GM12891 (cell line): ENCODE measurements at regions not wholly inside any gene's neighbourhood (a gene's known extent, or its start where the extent isn't known, plus 50 kb on each side); places are given as distances from the start of the nearest gene placed in this dataset.

Experiments used
- DNase-seq: peaks from one replicate; pipeline ENCODE4 v3.0.0; 2011; ENCODE audit warnings: low spot score; ENCODE audit not compliant: insufficient read length
- FAIRE-seq: peaks from 2 replicates; lab custom pipeline; 2011; peaks lifted over from hg19 to GRCh38; lab: Jason Lieb, UNC
- PAX5 ChIP-seq: IDR thresholded peaks from 2 replicates; pipeline ENCODE4 v1.6.1; 2011; ENCODE audit warnings: low read length, moderate library complexity, mild to moderate bottlenecking; ENCODE audit not compliant: insufficient read depth, severe bottlenecking
- POLR2A ChIP-seq: IDR thresholded peaks from 2 replicates; pipeline ENCODE4 v1.6.1; 2011; ENCODE audit warnings: low read depth, low read length, control low read depth
- POLR2AphosphoS5 ChIP-seq: IDR thresholded peaks from 2 replicates; pipeline ENCODE4 v1.6.1; 2011; ENCODE audit warnings: low read depth, low read length, control low read depth
- POU2F2 ChIP-seq: IDR thresholded peaks from 2 replicates; pipeline ENCODE4 v1.6.1; 2011; ENCODE audit warnings: low read depth, mild to moderate bottlenecking, control low read depth, low read length, moderate library complexity
- SPI1 ChIP-seq: IDR thresholded peaks from 2 replicates; pipeline ENCODE4 v1.6.1; 2011; ENCODE audit warnings: low read depth, low read length, control low read depth
- TAF1 ChIP-seq: IDR thresholded peaks from 2 replicates; pipeline ENCODE4 v1.6.1; 2011; ENCODE audit warnings: low read depth, low read length, control low read depth

GRCh38 chr13:80118099-80118498, 222.8 kb downstream of the SPRY2 start:
- no peak for FAIRE-seq
- TF ChIP-seq PAX5 (no peak), POLR2AphosphoS5 (no peak), POLR2A (no peak), TAF1 (no peak)

GRCh38 chr13:80117515-80117914, 223.4 kb downstream of the SPRY2 start:
- no peak for FAIRE-seq
- DNase-seq = no peak
- no peak for TF ChIP-seq POU2F2

More at GRCh38 chr13:80118099-80118498, 222.8 kb downstream of the SPRY2 start:
- DNase-seq = no peak

GRCh38 chr13:80116107-80116506, 224.8 kb downstream of the SPRY2 start:
- no peak for FAIRE-seq
- TF ChIP-seq TAF1 (no peak), SPI1 (no peak), POLR2A (no peak), POU2F2 (no peak), PAX5 (no peak), POLR2AphosphoS5 (no peak)

GRCh38 chr13:80115616-80116015, 225.3 kb downstream of the SPRY2 start:
- TF ChIP-seq TAF1 (no peak), POLR2A (no peak), POU2F2 (no peak), PAX5 (no peak), POLR2AphosphoS5 (no peak), SPI1 (no peak)
- DNase-seq (no peak), FAIRE-seq (no peak)

More at GRCh38 chr13:80116107-80116506, 224.8 kb downstream of the SPRY2 start:
- no peak for DNase-seq

- TF ChIP-seq SPI1 = no peak
- no peak for TF ChIP-seq PAX5
- TF ChIP-seq POU2F2 = no peak
- no peak for TF ChIP-seq POLR2AphosphoS5
- TF ChIP-seq TAF1 = no peak
- TF ChIP-seq POLR2A = no peak
- FAIRE-seq (no peak), DNase-seq (no peak)
These were observed 227.0 kb downstream of the SPRY2 start for GRCh38 chr13:80113714-80114454.

- TF ChIP-seq POU2F2 (no peak), SPI1 (no peak), PAX5 (no peak), POLR2AphosphoS5 (no peak), TAF1 (no peak), POLR2A (no peak)
- DNase-seq = no peak
- no peak for FAIRE-seq
These were observed 231.6 kb downstream of the SPRY2 start for GRCh38 chr13:80109303-80109702.

GRCh38 chr13:80105350-80105749, 235.6 kb downstream of the SPRY2 start:
- FAIRE-seq = no peak

GRCh38 chr13:80101040-80101439, 239.9 kb downstream of the SPRY2 start:
- no peak for DNase-seq
- TF ChIP-seq TAF1 (no peak), POLR2A (no peak), SPI1 (no peak), PAX5 (no peak), POLR2AphosphoS5 (no peak), POU2F2 (no peak)
- FAIRE-seq = no peak

More at GRCh38 chr13:80105350-80105749, 235.6 kb downstream of the SPRY2 start:
- TF ChIP-seq POLR2AphosphoS5 (no peak), POU2F2 (no peak), TAF1 (no peak), POLR2A (no peak), PAX5 (no peak), SPI1 (no peak)
- DNase-seq = no peak

- TF ChIP-seq SPI1 = no peak
- TF ChIP-seq POU2F2 = no peak
- TF ChIP-seq TAF1 = no peak
- no peak for FAIRE-seq
These were observed 240.3 kb downstream of the SPRY2 start for GRCh38 chr13:80100636-80101035.

GRCh38 chr13:80097561-80097960, 243.4 kb downstream of the SPRY2 start:
- TF ChIP-seq PAX5 (no peak), POLR2A (no peak), POLR2AphosphoS5 (no peak), TAF1 (no peak), SPI1 (no peak), POU2F2 (no peak)
- no peak for FAIRE-seq
- DNase-seq = no peak

More at GRCh38 chr13:80100636-80101035, 240.3 kb downstream of the SPRY2 start:
- no peak for DNase-seq
